ENCODE measurements at regions not wholly inside any gene's neighbourhood (a gene's known extent, or its start where the extent isn't known, plus 50 kb on each side); places are given as distances from the start of the nearest gene placed in this dataset.
A peak's percentile ranks its signal among the peaks of the same experiment; 100 is the strongest.

- 68 to 100% methylated on average over 3 to 7 of the region's 8 CpGs for WGBS, 2 donors (ENCODE audit: low coverage in 1 of 2)
- H3K36me3 ChIP-seq, result no peaks in the 10 kb centered on the region
- ATAC-seq, result no peak
- TF ChIP-seq EP300 (IDR thresholded peaks at IDR 0.05) (no peak), POLR2AphosphoS5 (IDR thresholded peaks at IDR 0.05) (no peak), POLR2A (IDR thresholded peaks at IDR 0.05) (no peak), CTCF (IDR thresholded peaks at IDR 0.05) (no peak)
- no peak overlapping the region for H3K4me3 ChIP-seq
- peak overlapping the region in 3 of 4 donors; percentile 37 to 43 (median 43) for H3K27ac ChIP-seq
- H3K9me3 ChIP-seq, result no peaks in the 10 kb centered on the region
- peaks cover 0 to 13% (median 0%) of the 10 kb centered on the region in 3 donors for H3K4me1 ChIP-seq
- no peaks in the 10 kb centered on the region for H3K27me3 ChIP-seq
These were observed 55.0 kb upstream of the ATP2B4 start for GRCh38 chr1:203571661-203572060.

- WGBS, 2 donors (ENCODE audit: low coverage in 1 of 2), result 23 to 36% methylated on average over 7 to 9 of the region's 10 CpGs
- TF ChIP-seq POLR2A (IDR thresholded peaks at IDR 0.05) (no peak), CTCF (IDR thresholded peaks at IDR 0.05) (no peak), POLR2AphosphoS5 (IDR thresholded peaks at IDR 0.05) (no peak), EP300 (IDR thresholded peaks at IDR 0.05) (no peak)
- Histone ChIP-seq H3K36me3 (no peaks in the 10 kb centered on the region), H3K27ac (peak overlapping the region in 3 of 4 donors; percentile 37 to 43 (median 43)), H3K4me3 (no peak overlapping the region), H3K27me3 (no peaks in the 10 kb centered on the region), H3K4me1 (peaks cover 0 to 13% (median 0%) of the 10 kb centered on the region in 3 donors), H3K9me3 (no peaks in the 10 kb centered on the region)
- no peak for ATAC-seq
These were observed 54.5 kb upstream of the ATP2B4 start for GRCh38 chr1:203572134-203572625.

GRCh38 chr1:203573730-203574129 is 52.9 kb upstream of the ATP2B4 start:
- peaks cover 0 to 13% (median 0%) of the 10 kb centered on the region in 3 donors for H3K4me1 ChIP-seq
- no peaks in the 10 kb centered on the region for H3K27me3 ChIP-seq
- TF ChIP-seq POLR2A (IDR thresholded peaks at IDR 0.05) (no peak), CTCF (IDR thresholded peaks at IDR 0.05) (no peak), POLR2AphosphoS5 (IDR thresholded peaks at IDR 0.05) (no peak), EP300 (IDR thresholded peaks at IDR 0.05) (no peak)
- H3K36me3 ChIP-seq, result no peaks in the 10 kb centered on the region
- 81 to 98% methylated on average over 4 to 7 of the region's 7 CpGs for WGBS, 2 donors (ENCODE audit: low coverage in 1 of 2)
- no peak overlapping the region for H3K4me3 ChIP-seq
- no peak for ATAC-seq
- no peak overlapping the region for H3K27ac ChIP-seq
- no peaks in the 10 kb centered on the region for H3K9me3 ChIP-seq

Measured in gastroesophageal sphincter (tissue), 4 donors.